ENCODE measurements at regions not wholly inside any gene's neighbourhood (a gene's known extent, or its start where the extent isn't known, plus 50 kb on each side); places are given as distances from the start of the nearest gene placed in this dataset.

- no peak overlapping the region for H3K27ac ChIP-seq (ENCODE audit: low read depth, low read length)
- no peak overlapping the region for H3K4me3 ChIP-seq (ENCODE audit: insufficient read depth, low read length)
- H3K79me2 ChIP-seq (ENCODE audit: insufficient read depth, low read length) = no peaks in the 10 kb centered on the region
- no peaks in the 10 kb centered on the region for H3K27me3 ChIP-seq (ENCODE audit: insufficient read depth, low read length)
- no peak overlapping the region for H3K4me2 ChIP-seq (ENCODE audit: insufficient read depth, low read length)
- no peaks in the 10 kb centered on the region for H3K9me3 ChIP-seq (ENCODE audit: low read depth, low read length)
- H3K4me1 ChIP-seq (ENCODE audit: insufficient read depth, low read length) = no peaks in the 10 kb centered on the region
- no peak for DNase-seq (ENCODE audit: insufficient read length, low spot score, missing footprints)
- no peaks in the 10 kb centered on the region for H4K20me1 ChIP-seq (ENCODE audit: insufficient read depth, low read length)
- no peaks in the 10 kb centered on the region for H3K36me3 ChIP-seq (ENCODE audit: insufficient read depth, low read length)
- TF ChIP-seq CTCF (IDR thresholded peaks at IDR 0.05; ENCODE audit: extremely low read depth, low read depth, low read length) = no peak
- H2AFZ ChIP-seq (ENCODE audit: low read length) = no peak overlapping the region
Measured at GRCh38 chr5:123827811-123828210, 315.8 kb downstream of the CSNK1G3 start.

DNA sequence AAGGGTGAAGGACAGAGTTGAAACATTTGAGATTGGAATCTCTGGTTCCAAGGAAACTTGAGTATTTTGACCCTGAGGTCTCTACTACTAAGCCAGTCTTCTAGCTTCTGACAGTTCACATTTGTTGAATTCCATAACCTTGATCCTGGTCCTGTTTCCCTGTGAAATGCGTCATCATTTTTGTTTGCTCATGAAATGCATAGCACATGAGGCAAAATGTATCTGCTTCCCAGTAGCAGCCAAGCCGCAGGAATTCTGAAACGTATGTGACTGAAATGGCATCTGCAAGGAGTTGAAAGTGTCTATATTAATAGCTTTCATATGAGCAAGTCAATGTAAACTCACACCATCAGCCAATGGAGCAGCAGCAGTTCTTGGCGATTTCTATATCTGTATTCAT is 307.9 kb downstream of the CSNK1G3 start:
- peak overlapping the region; percentile 53 for H3K27ac ChIP-seq (ENCODE audit: low read depth, low read length)
- no peaks in the 10 kb centered on the region for H3K36me3 ChIP-seq (ENCODE audit: insufficient read depth, low read length)
- H2AFZ ChIP-seq (ENCODE audit: low read length) = no peak overlapping the region
- H3K27me3 ChIP-seq (ENCODE audit: insufficient read depth, low read length) = no peaks in the 10 kb centered on the region
- peak; percentile 11 for DNase-seq (ENCODE audit: insufficient read length, low spot score, missing footprints)
- no peaks in the 10 kb centered on the region for H4K20me1 ChIP-seq (ENCODE audit: insufficient read depth, low read length)
- no peaks in the 10 kb centered on the region for H3K9me3 ChIP-seq (ENCODE audit: low read depth, low read length)
- no peaks in the 10 kb centered on the region for H3K79me2 ChIP-seq (ENCODE audit: insufficient read depth, low read length)
- TF ChIP-seq CTCF (IDR thresholded peaks at IDR 0.05; ENCODE audit: extremely low read depth, low read depth, low read length) = no peak
- no peaks in the 10 kb centered on the region for H3K4me1 ChIP-seq (ENCODE audit: insufficient read depth, low read length)
- H3K4me3 ChIP-seq (ENCODE audit: insufficient read depth, low read length) = no peak overlapping the region
- no peak overlapping the region for H3K4me2 ChIP-seq (ENCODE audit: insufficient read depth, low read length)

DNA sequence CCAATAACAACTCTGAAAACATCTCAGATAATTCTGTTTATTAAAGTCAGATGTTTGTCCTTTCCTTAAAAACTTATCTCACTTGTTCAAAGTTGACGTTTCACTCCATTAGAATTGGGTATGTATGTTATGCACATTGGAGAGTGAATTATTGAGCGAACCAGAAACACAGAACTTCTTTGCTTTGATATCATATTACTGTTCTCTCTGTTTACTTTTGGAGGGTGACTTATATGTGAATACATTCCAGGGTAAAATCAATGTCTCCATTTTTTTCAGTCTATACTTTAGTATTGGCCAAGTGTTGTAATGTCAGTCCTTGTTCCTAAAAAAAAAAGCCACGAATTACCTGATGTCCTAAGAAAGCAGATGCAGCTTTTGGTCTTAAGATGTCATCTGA is 307.4 kb downstream of the CSNK1G3 start:
- TF ChIP-seq CTCF (IDR thresholded peaks at IDR 0.05; ENCODE audit: extremely low read depth, low read depth, low read length) = no peak
- H2AFZ ChIP-seq (ENCODE audit: low read length) = no peak overlapping the region
- no peaks in the 10 kb centered on the region for H3K27me3 ChIP-seq (ENCODE audit: insufficient read depth, low read length)
- H3K4me2 ChIP-seq (ENCODE audit: insufficient read depth, low read length) = no peak overlapping the region
- H3K36me3 ChIP-seq (ENCODE audit: insufficient read depth, low read length) = no peaks in the 10 kb centered on the region
- peak overlapping the region; percentile 34 for H3K27ac ChIP-seq (ENCODE audit: low read depth, low read length)
- DNase-seq (ENCODE audit: insufficient read length, low spot score, missing footprints) = no peak
- no peaks in the 10 kb centered on the region for H3K9me3 ChIP-seq (ENCODE audit: low read depth, low read length)
- H4K20me1 ChIP-seq (ENCODE audit: insufficient read depth, low read length) = no peaks in the 10 kb centered on the region
- H3K4me1 ChIP-seq (ENCODE audit: insufficient read depth, low read length) = no peaks in the 10 kb centered on the region
- no peaks in the 10 kb centered on the region for H3K79me2 ChIP-seq (ENCODE audit: insufficient read depth, low read length)
- no peak overlapping the region for H3K4me3 ChIP-seq (ENCODE audit: insufficient read depth, low read length)

DNA sequence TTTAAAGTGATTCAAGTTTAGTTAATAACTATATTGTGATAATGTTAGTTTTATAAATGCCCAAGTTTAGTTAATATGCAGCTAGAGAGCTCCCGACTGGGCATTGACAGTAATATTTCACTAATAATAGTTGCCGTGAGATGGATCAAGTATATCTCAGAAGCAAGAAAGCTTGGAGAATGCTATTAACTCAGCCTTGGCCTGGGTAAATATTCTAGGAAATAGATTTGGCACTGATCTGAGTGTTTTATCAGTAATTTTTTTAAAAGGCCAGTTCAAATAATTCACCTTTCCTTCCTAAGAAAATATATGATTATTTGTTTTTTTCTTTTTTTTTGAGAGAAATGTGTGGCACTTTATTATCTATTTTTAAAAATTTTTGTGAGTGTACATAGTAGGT is 305.3 kb downstream of the CSNK1G3 start:
- no peaks in the 10 kb centered on the region for H3K9me3 ChIP-seq (ENCODE audit: low read depth, low read length)
- H2AFZ ChIP-seq (ENCODE audit: low read length) = no peak overlapping the region
- H3K27ac ChIP-seq (ENCODE audit: low read depth, low read length) = no peak overlapping the region
- H3K36me3 ChIP-seq (ENCODE audit: insufficient read depth, low read length) = no peaks in the 10 kb centered on the region
- TF ChIP-seq CTCF (IDR thresholded peaks at IDR 0.05; ENCODE audit: extremely low read depth, low read depth, low read length) = no peak
- no peak for DNase-seq (ENCODE audit: insufficient read length, low spot score, missing footprints)
- H3K4me1 ChIP-seq (ENCODE audit: insufficient read depth, low read length) = no peaks in the 10 kb centered on the region
- no peaks in the 10 kb centered on the region for H4K20me1 ChIP-seq (ENCODE audit: insufficient read depth, low read length)
- no peaks in the 10 kb centered on the region for H3K79me2 ChIP-seq (ENCODE audit: insufficient read depth, low read length)
- no peak overlapping the region for H3K4me3 ChIP-seq (ENCODE audit: insufficient read depth, low read length)
- H3K27me3 ChIP-seq (ENCODE audit: insufficient read depth, low read length) = no peaks in the 10 kb centered on the region
- H3K4me2 ChIP-seq (ENCODE audit: insufficient read depth, low read length) = no peak overlapping the region
